K562 (cell line): ENCODE measurements at regions not wholly inside any gene's neighbourhood (a gene's known extent, or its start where the extent isn't known, plus 50 kb on each side); places are given as distances from the start of the nearest gene placed in this dataset.

Experiments used
- BRCA1 ChIP-seq, 2 experiments: fragments of 450-650 bp in 1 of 2; sonication (generic) in 1 of 2; formaldehyde crosslinking in 1 of 2; IDR thresholded peaks; 2 replicates each; pipeline versions ENCODE4 v1.5.0 to v1.6.1; 2017 to 2020; ENCODE audit warnings: mild to moderate bottlenecking in 1 of 2, missing genetic modification reagents in 1 of 2
- CEBPB ChIP-seq: fragments of 450-650 bp; IDR thresholded peaks from 2 replicates; pipeline ENCODE4 v1.6.1; 2016; ENCODE audit warnings: missing genetic modification characterization, missing compliant biosample characterization
- CHCHD3 ChIP-seq: fragments of 250-450 bp; sonication (Bioruptor Pico); IDR thresholded peaks from 2 replicates; pipeline ENCODE4 v2.1.2; 2022; ENCODE audit warnings: mild to moderate bottlenecking
- KLF13 ChIP-seq: fragments of 450-650 bp; IDR thresholded peaks from 2 replicates; pipeline ENCODE4 v1.6.1; 2016; ENCODE audit warnings: missing genetic modification characterization, low read depth, mild to moderate bottlenecking, missing compliant biosample characterization, moderate library complexity, borderline replicate concordance
- SMARCC2 ChIP-seq: fragments of 450-650 bp; IDR thresholded peaks from 2 replicates; pipeline ENCODE4 v1.6.1; 2017; ENCODE audit warnings: antibody characterized with exemption, moderate library complexity, mild to moderate bottlenecking, low read depth
- TBP ChIP-seq: optimal IDR thresholded peaks from 2 replicates; pipeline ENCODE3; 2011; ENCODE audit warnings: low read depth, low read length, improper control_type of control experiment
- ZBTB7A ChIP-seq: IDR thresholded peaks from 2 replicates; pipeline ENCODE4 v1.6.1; 2011; ENCODE audit warnings: low read depth, mild to moderate bottlenecking, low read length, moderate library complexity, borderline replicate concordance; ENCODE audit not compliant: control insufficient read depth
- ZNF668 ChIP-seq: fragments of 250-450 bp; sonication (Bioruptor Pico); IDR thresholded peaks from 2 replicates; pipeline ENCODE4 v1.8.0; 2022; ENCODE audit warnings: mild to moderate bottlenecking, inconsistent platforms
- TF ChIP-seq, protein P1 (sequence below): sonication (generic); formaldehyde crosslinking; IDR thresholded peaks from 2 replicates; pipeline ENCODE4 v1.8.1; 2023; ENCODE audit warnings: mild to moderate bottlenecking, missing genetic modification reagents
- TF ChIP-seq, protein P2 (sequence below): sonication (generic); IDR thresholded peaks from 2 replicates; pipeline ENCODE4 v1.6.1; 2016

DNA sequence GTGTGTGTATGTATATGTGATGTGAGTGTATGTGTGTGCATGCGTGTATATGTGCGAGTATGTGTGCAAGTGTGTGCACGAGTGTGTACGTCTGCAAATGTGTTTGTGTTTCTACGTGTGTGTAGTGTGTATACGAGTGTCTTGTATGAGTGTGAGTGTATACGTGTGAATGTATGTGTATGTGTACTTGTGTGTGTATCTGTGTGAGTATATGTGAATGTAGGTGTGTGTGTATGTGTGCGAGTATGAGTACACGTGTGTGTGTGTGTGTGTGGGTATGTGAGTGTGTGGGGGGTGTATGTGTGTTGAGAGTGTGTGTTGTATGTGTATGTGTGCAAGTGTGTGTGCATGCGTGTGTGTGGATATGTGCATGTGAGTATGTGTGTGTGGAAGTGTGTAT lies 602.0 kb upstream of the CDH4 start:
- TF ChIP-seq SMARCC2 (no peak), ZNF668 (CRISPR knock-in tag) (no peak), CHCHD3 (CRISPR knock-in tag) (no peak), ZBTB7A (no peak), KLF13 (tag) (no peak), CEBPB (no peak), BRCA1 (IDR thresholded peaks at IDR 0.05) (no peak), BRCA1 (CRISPR knock-in tag; IDR thresholded peaks at IDR 0.05) (no peak), TBP (no peak)
- TF ChIP-seq, protein P1, sequence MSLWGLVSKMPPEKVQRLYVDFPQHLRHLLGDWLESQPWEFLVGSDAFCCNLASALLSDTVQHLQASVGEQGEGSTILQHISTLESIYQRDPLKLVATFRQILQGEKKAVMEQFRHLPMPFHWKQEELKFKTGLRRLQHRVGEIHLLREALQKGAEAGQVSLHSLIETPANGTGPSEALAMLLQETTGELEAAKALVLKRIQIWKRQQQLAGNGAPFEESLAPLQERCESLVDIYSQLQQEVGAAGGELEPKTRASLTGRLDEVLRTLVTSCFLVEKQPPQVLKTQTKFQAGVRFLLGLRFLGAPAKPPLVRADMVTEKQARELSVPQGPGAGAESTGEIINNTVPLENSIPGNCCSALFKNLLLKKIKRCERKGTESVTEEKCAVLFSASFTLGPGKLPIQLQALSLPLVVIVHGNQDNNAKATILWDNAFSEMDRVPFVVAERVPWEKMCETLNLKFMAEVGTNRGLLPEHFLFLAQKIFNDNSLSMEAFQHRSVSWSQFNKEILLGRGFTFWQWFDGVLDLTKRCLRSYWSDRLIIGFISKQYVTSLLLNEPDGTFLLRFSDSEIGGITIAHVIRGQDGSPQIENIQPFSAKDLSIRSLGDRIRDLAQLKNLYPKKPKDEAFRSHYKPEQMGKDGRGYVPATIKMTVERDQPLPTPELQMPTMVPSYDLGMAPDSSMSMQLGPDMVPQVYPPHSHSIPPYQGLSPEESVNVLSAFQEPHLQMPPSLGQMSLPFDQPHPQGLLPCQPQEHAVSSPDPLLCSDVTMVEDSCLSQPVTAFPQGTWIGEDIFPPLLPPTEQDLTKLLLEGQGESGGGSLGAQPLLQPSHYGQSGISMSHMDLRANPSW, result no peak
- TF ChIP-seq, protein P2, sequence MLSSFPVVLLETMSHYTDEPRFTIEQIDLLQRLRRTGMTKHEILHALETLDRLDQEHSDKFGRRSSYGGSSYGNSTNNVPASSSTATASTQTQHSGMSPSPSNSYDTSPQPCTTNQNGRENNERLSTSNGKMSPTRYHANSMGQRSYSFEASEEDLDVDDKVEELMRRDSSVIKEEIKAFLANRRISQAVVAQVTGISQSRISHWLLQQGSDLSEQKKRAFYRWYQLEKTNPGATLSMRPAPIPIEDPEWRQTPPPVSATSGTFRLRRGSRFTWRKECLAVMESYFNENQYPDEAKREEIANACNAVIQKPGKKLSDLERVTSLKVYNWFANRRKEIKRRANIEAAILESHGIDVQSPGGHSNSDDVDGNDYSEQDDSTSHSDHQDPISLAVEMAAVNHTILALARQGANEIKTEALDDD, result no peak
